ENCODE measurements at regions not wholly inside any gene's neighbourhood (a gene's known extent, or its start where the extent isn't known, plus 50 kb on each side); places are given as distances from the start of the nearest gene placed in this dataset.

- ChIA-PET CTCF (no interaction called here), POLR2A (no interaction called here)
- no peak for DNase-seq (ENCODE audit: extremely low spot score)
- TF ChIP-seq CTCF (IDR thresholded peaks at IDR 0.05; ENCODE audit: control extremely low read depth, extremely low read depth, low read depth, missing control alignments) = no peak
Observed at GRCh38 chr5:67696446-67696845, 499.8 kb upstream of the CD180 start.

- no peak for DNase-seq (ENCODE audit: extremely low spot score)
- TF ChIP-seq CTCF (IDR thresholded peaks at IDR 0.05; ENCODE audit: control extremely low read depth, extremely low read depth, low read depth, missing control alignments) = no peak
- ChIA-PET POLR2A (no interaction called here), CTCF (no interaction called here)
Observed at GRCh38 chr5:67695369-67695768, 498.8 kb upstream of the CD180 start.

GRCh38 chr5:67694810-67695191 lies 498.2 kb upstream of the CD180 start:
- DNase-seq (ENCODE audit: extremely low spot score) = no peak
- ChIA-PET POLR2A (no interaction called here), CTCF (no interaction called here)
- TF ChIP-seq CTCF (IDR thresholded peaks at IDR 0.05; ENCODE audit: control extremely low read depth, extremely low read depth, low read depth, missing control alignments) = no peak

- ChIA-PET CTCF (no interaction called here), POLR2A (no interaction called here)
- DNase-seq (ENCODE audit: extremely low spot score) = no peak
- no peak for TF ChIP-seq CTCF (IDR thresholded peaks at IDR 0.05; ENCODE audit: control extremely low read depth, extremely low read depth, low read depth, missing control alignments)
Observed at GRCh38 chr5:67693956-67694809, 497.6 kb upstream of the CD180 start.

GRCh38 chr5:67686746-67687145 lies 490.1 kb upstream of the CD180 start:
- ChIA-PET CTCF (no interaction called here), POLR2A (no interaction called here)
- no peak for TF ChIP-seq CTCF (IDR thresholded peaks at IDR 0.05; ENCODE audit: control extremely low read depth, extremely low read depth, low read depth, missing control alignments)
- DNase-seq (ENCODE audit: extremely low spot score) = no peak

- no peak for TF ChIP-seq CTCF (IDR thresholded peaks at IDR 0.05; ENCODE audit: control extremely low read depth, extremely low read depth, low read depth, missing control alignments)
- ChIA-PET CTCF (no interaction called here), POLR2A (no interaction called here)
- no peak for DNase-seq (ENCODE audit: extremely low spot score)
Observed at GRCh38 chr5:67681703-67682102, 485.1 kb upstream of the CD180 start.

Data from GM10248 (cell line).